Stimulated activated CD8-positive, alpha-beta memory T cell treated with anti-CD3 and anti-CD28 coated beads, Interleukin-4, amount 100 ng/mL, for 24 hours (primary cell): ENCODE measurements at regions not wholly inside any gene's neighbourhood (a gene's known extent, or its start where the extent isn't known, plus 50 kb on each side); places are given as distances from the start of the nearest gene placed in this dataset.

Source experiments
- DNase-seq: peaks from one replicate; pipeline ENCODE4 v3.0.0-alpha.2; 2020; ENCODE audit warnings: low read depth

- no peak for DNase-seq
Measured at GRCh38 chr5:5066276-5067186, 73.6 kb upstream of the ADAMTS16 start.

DNA sequence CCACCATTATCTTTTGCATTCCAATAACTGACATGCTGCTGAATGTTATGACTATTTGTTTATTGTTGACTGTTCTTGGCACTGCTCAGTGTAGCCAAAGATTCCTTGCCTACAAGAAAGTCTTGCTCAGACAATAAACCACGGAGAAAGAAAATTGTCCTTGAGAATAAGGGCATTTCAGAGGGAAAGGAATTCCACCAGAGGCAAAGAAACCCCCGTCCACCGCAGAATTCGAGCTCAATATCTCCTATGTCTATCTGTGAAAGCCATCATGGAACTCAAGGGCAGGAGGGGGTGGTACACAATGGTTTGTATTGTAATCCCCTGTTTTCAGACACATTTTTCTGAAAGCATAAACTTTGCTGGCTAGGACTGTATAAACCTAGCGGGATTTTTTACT lies 70.3 kb upstream of the ADAMTS16 start:
- DNase-seq: no peak

DNA sequence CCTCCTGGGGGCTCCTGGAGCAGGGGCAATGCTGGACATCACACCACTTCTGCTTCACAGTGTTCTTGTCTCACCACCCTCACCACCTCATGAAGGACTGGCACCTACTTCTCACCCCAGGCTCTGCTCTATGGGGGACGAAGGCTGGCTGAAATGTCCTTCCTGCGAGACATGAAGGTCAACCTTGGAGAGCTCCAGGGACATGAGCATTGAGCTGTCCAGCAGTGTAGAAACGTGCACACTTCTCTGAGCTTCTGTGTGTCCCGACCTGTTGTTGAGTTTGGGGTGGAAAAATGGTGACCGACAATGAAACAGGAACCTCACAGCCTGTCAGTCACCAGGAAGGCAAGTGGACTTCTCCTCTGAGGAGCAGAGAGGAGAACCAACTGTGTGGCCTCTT lies 68.6 kb upstream of the ADAMTS16 start:
- no peak for DNase-seq

DNA sequence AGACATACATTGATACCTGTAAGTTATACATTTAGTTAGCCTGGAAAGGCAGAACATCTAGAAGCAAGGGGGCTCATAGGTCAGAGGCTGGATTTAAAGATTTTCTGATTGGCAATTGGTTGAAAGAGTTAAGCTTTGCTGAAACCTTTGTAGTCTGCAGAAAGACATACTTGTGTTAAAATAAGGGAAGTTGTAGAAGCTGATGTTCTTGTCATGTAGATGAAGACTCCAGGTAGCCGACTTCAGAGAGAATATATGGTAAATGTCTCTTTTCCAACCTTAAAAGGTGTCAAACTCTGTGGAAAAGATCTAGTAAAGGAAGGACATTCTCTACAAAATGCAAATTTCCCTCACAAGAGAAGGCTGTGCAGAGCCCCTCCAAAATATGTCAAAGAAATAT lies 62.9 kb upstream of the ADAMTS16 start:
- no peak for DNase-seq

GRCh38 chr5:5078009-5078897 lies 61.9 kb upstream of the ADAMTS16 start:
- DNase-seq: no peak

GRCh38 chr5:5079876-5080275 lies 60.3 kb upstream of the ADAMTS16 start:
- no peak for DNase-seq

- no peak for DNase-seq
Measured at GRCh38 chr5:5080790-5081189, 59.3 kb upstream of the ADAMTS16 start.

GRCh38 chr5:5085381-5085780 lies 54.7 kb upstream of the ADAMTS16 start:
- DNase-seq: no peak

- DNase-seq: no peak
Measured at GRCh38 chr5:5089895-5090649, 50.1 kb upstream of the ADAMTS16 start.
